SK-N-SH treated with all-trans-retinoic acid at 6 μM for 48 hours (cell line): ENCODE measurements at regions not wholly inside any gene's neighbourhood (a gene's known extent, or its start where the extent isn't known, plus 50 kb on each side); places are given as distances from the start of the nearest gene placed in this dataset.

Experiments
- ARNTL ChIP-seq: fragments of 450-650 bp; formaldehyde crosslinking; IDR thresholded peaks from 2 replicates; pipeline ENCODE4 v1.5.0; 2020; ENCODE audit warnings: low read depth, mild to moderate bottlenecking, moderate library complexity, borderline replicate concordance
- BACH2 ChIP-seq: fragments of 250-450 bp; sonication (Bioruptor Pico); IDR thresholded peaks from 2 replicates; pipeline ENCODE4 v1.9.0; 2021; ENCODE audit warnings: mild to moderate bottlenecking, borderline replicate concordance
- CREB5 ChIP-seq: fragments of 250-450 bp; sonication (Bioruptor Pico); IDR thresholded peaks from 2 replicates; pipeline ENCODE4 v1.5.1; 2020; ENCODE audit warnings: low read depth, mild to moderate bottlenecking, moderate library complexity
- SNAI2 ChIP-seq: fragments of 250-450 bp; sonication (Bioruptor Pico); IDR thresholded peaks from 2 replicates; pipeline ENCODE4 v1.5.0; 2020; ENCODE audit warnings: mild to moderate bottlenecking, moderate library complexity
- TOX ChIP-seq: fragments of 250-450 bp; sonication (Bioruptor Pico); IDR thresholded peaks from 2 replicates; pipeline ENCODE4 v1.8.0; 2021; ENCODE audit warnings: mild to moderate bottlenecking, moderate library complexity, borderline replicate concordance
- TSHZ2 ChIP-seq: fragments of 250-450 bp; sonication (Bioruptor Pico); IDR thresholded peaks from 2 replicates; pipeline ENCODE4 v1.5.0; 2020; ENCODE audit warnings: mild to moderate bottlenecking, moderate library complexity
- ZFP3 ChIP-seq: fragments of 250-450 bp; sonication (Bioruptor Pico); IDR thresholded peaks from 2 replicates; pipeline ENCODE4 v1.5.0; 2020; ENCODE audit warnings: mild to moderate bottlenecking, moderate library complexity
- ZFP30 ChIP-seq: fragments of 450-650 bp; formaldehyde crosslinking; IDR thresholded peaks from 2 replicates; pipeline ENCODE4 v1.5.0; 2022; ENCODE audit warnings: mild to moderate bottlenecking, moderate library complexity
- ZNF565 ChIP-seq: fragments of 450-650 bp; formaldehyde crosslinking; conservative IDR thresholded peaks from 2 replicates; pipeline ENCODE4 v1.5.0; 2020; ENCODE audit warnings: low read depth, mild to moderate bottlenecking, moderate library complexity
- ZNF8 ChIP-seq: fragments of 450-650 bp; formaldehyde crosslinking; IDR thresholded peaks from 2 replicates; pipeline ENCODE4 v1.5.0; 2020; ENCODE audit warnings: mild to moderate bottlenecking, moderate library complexity
- TF ChIP-seq, protein P1 (sequence below): fragments of 250-450 bp; sonication (Bioruptor Pico); IDR thresholded peaks from 2 replicates; pipeline ENCODE4 v1.5.1; 2021; ENCODE audit warnings: mild to moderate bottlenecking, moderate library complexity
- TF ChIP-seq, protein P2 (sequence below): fragments of 250-450 bp; sonication (Bioruptor Pico); IDR thresholded peaks from 2 replicates; pipeline ENCODE4 v1.8.0; 2020; ENCODE audit warnings: mild to moderate bottlenecking, moderate library complexity, borderline replicate concordance

DNA sequence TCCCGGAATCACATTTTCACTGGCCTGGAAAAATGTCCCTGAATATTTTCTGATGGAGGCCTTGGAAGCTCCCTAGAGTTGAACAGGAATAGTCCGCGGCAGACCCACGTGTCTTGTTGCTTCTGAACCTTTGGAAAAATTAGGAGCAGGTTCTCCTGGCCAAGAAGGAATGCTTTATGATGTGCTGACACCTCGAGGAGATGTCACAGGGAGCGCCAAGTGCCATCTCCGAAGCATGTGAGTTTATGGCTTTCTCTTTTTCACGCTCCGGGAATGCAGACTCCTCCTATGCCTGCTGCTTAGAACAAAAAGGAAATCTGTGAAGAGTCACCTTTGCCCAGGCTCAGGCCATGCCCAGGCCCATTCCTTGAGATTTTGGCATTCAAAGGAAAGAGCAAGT is 84.6 kb downstream of the BOD1 start:
- no peak for TF ChIP-seq ZNF565 (CRISPR knock-in tag)
- TF ChIP-seq, protein P1, sequence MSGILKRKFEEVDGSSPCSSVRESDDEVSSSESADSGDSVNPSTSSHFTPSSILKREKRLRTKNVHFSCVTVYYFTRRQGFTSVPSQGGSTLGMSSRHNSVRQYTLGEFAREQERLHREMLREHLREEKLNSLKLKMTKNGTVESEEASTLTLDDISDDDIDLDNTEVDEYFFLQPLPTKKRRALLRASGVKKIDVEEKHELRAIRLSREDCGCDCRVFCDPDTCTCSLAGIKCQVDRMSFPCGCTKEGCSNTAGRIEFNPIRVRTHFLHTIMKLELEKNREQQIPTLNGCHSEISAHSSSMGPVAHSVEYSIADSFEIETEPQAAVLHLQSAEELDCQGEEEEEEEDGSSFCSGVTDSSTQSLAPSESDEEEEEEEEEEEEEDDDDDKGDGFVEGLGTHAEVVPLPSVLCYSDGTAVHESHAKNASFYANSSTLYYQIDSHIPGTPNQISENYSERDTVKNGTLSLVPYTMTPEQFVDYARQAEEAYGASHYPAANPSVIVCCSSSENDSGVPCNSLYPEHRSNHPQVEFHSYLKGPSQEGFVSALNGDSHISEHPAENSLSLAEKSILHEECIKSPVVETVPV = no peak
- no peak for TF ChIP-seq TOX (CRISPR knock-in tag)
- no peak for TF ChIP-seq ZNF8
- TF ChIP-seq, protein P2, sequence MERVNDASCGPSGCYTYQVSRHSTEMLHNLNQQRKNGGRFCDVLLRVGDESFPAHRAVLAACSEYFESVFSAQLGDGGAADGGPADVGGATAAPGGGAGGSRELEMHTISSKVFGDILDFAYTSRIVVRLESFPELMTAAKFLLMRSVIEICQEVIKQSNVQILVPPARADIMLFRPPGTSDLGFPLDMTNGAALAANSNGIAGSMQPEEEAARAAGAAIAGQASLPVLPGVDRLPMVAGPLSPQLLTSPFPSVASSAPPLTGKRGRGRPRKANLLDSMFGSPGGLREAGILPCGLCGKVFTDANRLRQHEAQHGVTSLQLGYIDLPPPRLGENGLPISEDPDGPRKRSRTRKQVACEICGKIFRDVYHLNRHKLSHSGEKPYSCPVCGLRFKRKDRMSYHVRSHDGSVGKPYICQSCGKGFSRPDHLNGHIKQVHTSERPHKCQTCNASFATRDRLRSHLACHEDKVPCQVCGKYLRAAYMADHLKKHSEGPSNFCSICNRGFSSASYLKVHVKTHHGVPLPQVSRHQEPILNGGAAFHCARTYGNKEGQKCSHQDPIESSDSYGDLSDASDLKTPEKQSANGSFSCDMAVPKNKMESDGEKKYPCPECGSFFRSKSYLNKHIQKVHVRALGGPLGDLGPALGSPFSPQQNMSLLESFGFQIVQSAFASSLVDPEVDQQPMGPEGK (CRISPR knock-in tag) = no peak
- TF ChIP-seq TSHZ2 (CRISPR knock-in tag) = no peak
- no peak for TF ChIP-seq ZFP3 (CRISPR knock-in tag)
- TF ChIP-seq ZFP30 = no peak
- no peak for TF ChIP-seq BACH2 (CRISPR knock-in tag)
- TF ChIP-seq CREB5 (CRISPR knock-in tag) = no peak
- TF ChIP-seq ARNTL (CRISPR knock-in tag) = no peak
- no peak for TF ChIP-seq SNAI2 (CRISPR knock-in tag)
